HEK293 (cell line): ENCODE measurements at regions not wholly inside any gene's neighbourhood (a gene's known extent, or its start where the extent isn't known, plus 50 kb on each side); places are given as distances from the start of the nearest gene placed in this dataset.

Experiments
- CTCF ChIA-PET: fragments of 350-600 bp; formaldehyde crosslinking; extraction: SDS; loops from one replicate; lab custom pipeline; 2021; ENCODE audit warnings: antibody characterized with exemption; lab: Yijun Ruan, JAX
- POLR2A ChIA-PET: fragments of 300-600 bp; formaldehyde crosslinking; extraction: SDS; loops from one replicate; lab custom pipeline; 2020; ENCODE audit warnings: antibody characterized with exemption, inconsistent platforms; lab: Yijun Ruan, JAX
- H3K27ac ChIP-seq: fragments of 200-500 bp; sonication (Bioruptor generic); 2 replicates; pipeline ENCODE4 v1.5.1; 2014; ENCODE audit warnings: low read depth, low read length, control low read depth, inconsistent platforms; ENCODE audit errors: extremely low read depth
- H3K36me3 ChIP-seq, 2 experiments: fragments of 200-500 bp in 1 of 2; sonication (Bioruptor generic) in 1 of 2; 1 replicate in 1 of 2; 2 replicates in 1 of 2; pipeline ENCODE4 v1.5.1; 2014 to 2017; ENCODE audit warnings: inconsistent platforms in 2 of 2, low read length in 2 of 2; ENCODE audit not compliant: control insufficient read depth in 2 of 2, insufficient read depth in 1 of 2
- H3K4me1 ChIP-seq: fragments of 200-500 bp; sonication (Bioruptor generic); 2 replicates; pipeline ENCODE4 v1.5.1; 2014; ENCODE audit warnings: mild to moderate bottlenecking, low read length, inconsistent platforms; ENCODE audit not compliant: control insufficient read depth, insufficient read depth
- H3K4me3 ChIP-seq: 2 replicates; pipeline ENCODE4 v1.5.1; 2011; ENCODE audit warnings: low read depth, mild to moderate bottlenecking, control low read depth, low read length, moderate library complexity
- H3K9me3 ChIP-seq: fragments of 200-500 bp; sonication (Bioruptor generic); 2 replicates; pipeline ENCODE4 v1.5.1; 2014; ENCODE audit warnings: low read depth, low read length, inconsistent platforms; ENCODE audit not compliant: control insufficient read depth, insufficient read depth
- GLIS2 ChIP-seq: fragments of 450-650 bp; formaldehyde crosslinking; IDR thresholded peaks from 2 replicates; pipeline ENCODE4 v1.5.1; 2016; ENCODE audit warnings: missing biosample characterization, missing genetic modification characterization
- HOXD13 ChIP-seq: sonication (generic); formaldehyde crosslinking; IDR thresholded peaks from 2 replicates; pipeline ENCODE4 v1.8.0; 2022; ENCODE audit warnings: missing genetic modification reagents, borderline replicate concordance
- SP2 ChIP-seq: fragments of 450-650 bp; formaldehyde crosslinking; IDR thresholded peaks from 2 replicates; pipeline ENCODE4 v1.5.1; 2016; ENCODE audit warnings: missing biosample characterization, missing genetic modification characterization
- ZBTB8A ChIP-seq: fragments of 450-650 bp; formaldehyde crosslinking; IDR thresholded peaks from 2 replicates; pipeline ENCODE4 v1.5.1; 2016; ENCODE audit warnings: missing biosample characterization, missing genetic modification characterization
- ZNF248 ChIP-seq: fragments of 450-650 bp; formaldehyde crosslinking; IDR thresholded peaks from 2 replicates; pipeline ENCODE4 v1.5.1; 2017; ENCODE audit warnings: missing biosample characterization, missing genetic modification characterization
- ZNF404 ChIP-seq: fragments of 450-650 bp; formaldehyde crosslinking; IDR thresholded peaks from 2 replicates; pipeline ENCODE4 v1.5.1; 2017; ENCODE audit warnings: missing biosample characterization, missing genetic modification characterization
- ZNF501 ChIP-seq: fragments of 450-650 bp; formaldehyde crosslinking; IDR thresholded peaks from 2 replicates; pipeline ENCODE4 v1.5.1; 2016; ENCODE audit warnings: missing biosample characterization, missing genetic modification characterization
- ZNF561 ChIP-seq: fragments of 450-650 bp; IDR thresholded peaks from 2 replicates; pipeline ENCODE4 v1.5.1; 2018; ENCODE audit warnings: missing biosample characterization, missing genetic modification characterization, borderline replicate concordance
- ZNF610 ChIP-seq: fragments of 450-650 bp; formaldehyde crosslinking; IDR thresholded peaks from 2 replicates; pipeline ENCODE4 v1.5.1; 2016; ENCODE audit warnings: missing biosample characterization, missing genetic modification characterization, borderline replicate concordance
- ZNF777 ChIP-seq: fragments of 450-650 bp; formaldehyde crosslinking; IDR thresholded peaks from 2 replicates; pipeline ENCODE4 v1.5.1; 2017; ENCODE audit warnings: missing biosample characterization, missing genetic modification characterization, borderline replicate concordance
- ZSCAN16 ChIP-seq: fragments of 450-650 bp; formaldehyde crosslinking; IDR thresholded peaks from 2 replicates; pipeline ENCODE4 v1.5.1; 2016; ENCODE audit warnings: missing biosample characterization, missing genetic modification characterization
- ZSCAN23 ChIP-seq: fragments of 450-650 bp; formaldehyde crosslinking; IDR thresholded peaks from 2 replicates; pipeline ENCODE4 v1.5.1; 2016; ENCODE audit warnings: missing biosample characterization, missing genetic modification characterization
- TF ChIP-seq, protein P1 (sequence below): fragments of 450-650 bp; formaldehyde crosslinking; IDR thresholded peaks from 2 replicates; pipeline ENCODE4 v1.5.1; 2017; ENCODE audit warnings: missing biosample characterization, missing genetic modification characterization
- TF ChIP-seq, protein P2 (sequence below): fragments of 450-650 bp; formaldehyde crosslinking; IDR thresholded peaks from 2 replicates; pipeline ENCODE4 v1.5.1; 2016; ENCODE audit warnings: missing biosample characterization, missing genetic modification characterization
- TF ChIP-seq, protein P3 (sequence below): fragments of 450-650 bp; formaldehyde crosslinking; IDR thresholded peaks from 2 replicates; pipeline ENCODE4 v1.5.1; 2017; ENCODE audit warnings: missing biosample characterization, mild to moderate bottlenecking, missing genetic modification characterization, moderate library complexity
- TF ChIP-seq, protein P4 (sequence below): fragments of 450-650 bp; formaldehyde crosslinking; IDR thresholded peaks from 2 replicates; pipeline ENCODE4 v1.5.1; 2016; ENCODE audit warnings: missing biosample characterization, missing genetic modification characterization

DNA sequence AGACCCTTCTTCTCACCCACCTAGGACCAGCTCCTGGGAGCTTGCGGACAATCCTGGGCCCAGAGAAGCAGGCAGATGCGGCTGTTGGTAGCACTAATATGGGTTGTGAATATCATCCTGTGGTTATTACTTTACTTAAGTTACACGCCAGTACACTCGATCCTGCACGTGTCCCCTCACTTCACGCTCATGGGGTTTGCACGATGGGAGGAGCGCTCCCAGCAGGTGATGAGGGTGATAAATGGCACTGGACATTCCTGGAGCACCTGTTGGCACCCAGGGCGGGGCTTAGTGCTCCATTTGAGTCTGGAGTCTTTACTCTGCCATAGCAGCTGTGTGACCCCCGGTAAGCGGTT, 335.1 kb downstream of the PREX1 start:
- Histone ChIP-seq H3K27ac (no peak overlapping the region), H3K36me3 (no peaks in the 10 kb centered on the region), H3K4me3 (no peak overlapping the region), H3K9me3 (no peaks in the 10 kb centered on the region), H3K4me1 (no peaks in the 10 kb centered on the region)
- ChIA-PET POLR2A (no interaction called here), CTCF (interaction anchor here (0.6 kb wide), 1 partner anchor 128 kb away, joined by 3 read pairs; no protein-coding TSS in a partner anchor)
- TF ChIP-seq ZNF248 = no peak
- TF ChIP-seq GLIS2 (tag by site-specific recombination) = no peak
- TF ChIP-seq ZNF501 = no peak

DNA sequence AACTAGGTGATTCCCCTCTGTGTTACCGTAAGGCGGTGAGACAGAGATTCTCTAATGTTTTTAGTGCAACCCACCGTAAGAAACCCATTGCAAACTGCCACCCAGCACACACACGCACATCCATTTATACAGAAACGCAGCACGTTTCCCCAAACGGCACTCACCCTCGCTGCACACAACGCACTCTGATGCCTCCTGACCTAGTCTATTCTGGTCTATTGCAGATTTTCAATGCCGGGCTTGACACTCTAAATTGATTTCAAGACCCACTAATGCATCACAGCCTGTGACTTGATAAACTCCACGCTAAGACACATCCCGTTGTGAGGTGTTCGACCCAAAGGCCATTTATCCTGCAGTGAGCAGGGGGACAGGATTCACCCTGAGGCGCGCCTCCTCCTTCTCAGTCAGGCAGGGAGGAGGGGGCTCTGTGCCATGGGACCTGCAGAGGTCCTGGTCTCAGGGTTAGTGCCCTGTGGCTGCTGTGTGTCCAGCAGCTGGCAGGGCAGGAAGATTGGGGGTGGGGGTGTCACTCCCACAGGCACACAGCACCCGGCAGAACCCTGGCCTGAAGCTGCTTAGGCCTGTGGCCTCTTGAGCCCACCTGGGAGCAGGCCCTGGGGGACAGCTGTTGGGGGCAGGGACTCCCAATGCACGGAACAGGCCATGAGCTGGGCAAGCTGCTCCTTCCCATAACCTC, 335.6 kb downstream of the PREX1 start:
- Histone ChIP-seq H3K4me3 (no peak overlapping the region), H3K27ac (no peak overlapping the region), H3K36me3 (no peaks in the 10 kb centered on the region), H3K4me1 (no peaks in the 10 kb centered on the region), H3K9me3 (no peaks in the 10 kb centered on the region)
- CTCF ChIA-PET = no interaction called here
- POLR2A ChIA-PET = no interaction called here
- TF ChIP-seq, protein P1, sequence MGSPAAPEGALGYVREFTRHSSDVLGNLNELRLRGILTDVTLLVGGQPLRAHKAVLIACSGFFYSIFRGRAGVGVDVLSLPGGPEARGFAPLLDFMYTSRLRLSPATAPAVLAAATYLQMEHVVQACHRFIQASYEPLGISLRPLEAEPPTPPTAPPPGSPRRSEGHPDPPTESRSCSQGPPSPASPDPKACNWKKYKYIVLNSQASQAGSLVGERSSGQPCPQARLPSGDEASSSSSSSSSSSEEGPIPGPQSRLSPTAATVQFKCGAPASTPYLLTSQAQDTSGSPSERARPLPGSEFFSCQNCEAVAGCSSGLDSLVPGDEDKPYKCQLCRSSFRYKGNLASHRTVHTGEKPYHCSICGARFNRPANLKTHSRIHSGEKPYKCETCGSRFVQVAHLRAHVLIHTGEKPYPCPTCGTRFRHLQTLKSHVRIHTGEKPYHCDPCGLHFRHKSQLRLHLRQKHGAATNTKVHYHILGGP = no peak
- TF ChIP-seq ZBTB8A (tag by site-specific recombination) (no peak), ZNF561 (tag by site-specific recombination) (no peak), ZNF777 (tag by site-specific recombination) (no peak), SP2 (tag by site-specific recombination) (no peak), HOXD13 (CRISPR knock-in tag) (no peak), ZSCAN16 (tag by site-specific recombination) (no peak), ZNF404 (tag by site-specific recombination) (no peak), ZSCAN23 (tag by site-specific recombination) (no peak), ZNF610 (tag by site-specific recombination) (no peak), GLIS2 (tag by site-specific recombination) (no peak)
- TF ChIP-seq, protein P2, sequence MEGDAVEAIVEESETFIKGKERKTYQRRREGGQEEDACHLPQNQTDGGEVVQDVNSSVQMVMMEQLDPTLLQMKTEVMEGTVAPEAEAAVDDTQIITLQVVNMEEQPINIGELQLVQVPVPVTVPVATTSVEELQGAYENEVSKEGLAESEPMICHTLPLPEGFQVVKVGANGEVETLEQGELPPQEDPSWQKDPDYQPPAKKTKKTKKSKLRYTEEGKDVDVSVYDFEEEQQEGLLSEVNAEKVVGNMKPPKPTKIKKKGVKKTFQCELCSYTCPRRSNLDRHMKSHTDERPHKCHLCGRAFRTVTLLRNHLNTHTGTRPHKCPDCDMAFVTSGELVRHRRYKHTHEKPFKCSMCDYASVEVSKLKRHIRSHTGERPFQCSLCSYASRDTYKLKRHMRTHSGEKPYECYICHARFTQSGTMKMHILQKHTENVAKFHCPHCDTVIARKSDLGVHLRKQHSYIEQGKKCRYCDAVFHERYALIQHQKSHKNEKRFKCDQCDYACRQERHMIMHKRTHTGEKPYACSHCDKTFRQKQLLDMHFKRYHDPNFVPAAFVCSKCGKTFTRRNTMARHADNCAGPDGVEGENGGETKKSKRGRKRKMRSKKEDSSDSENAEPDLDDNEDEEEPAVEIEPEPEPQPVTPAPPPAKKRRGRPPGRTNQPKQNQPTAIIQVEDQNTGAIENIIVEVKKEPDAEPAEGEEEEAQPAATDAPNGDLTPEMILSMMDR (tag by site-specific recombination) = no peak
- TF ChIP-seq, protein P3, sequence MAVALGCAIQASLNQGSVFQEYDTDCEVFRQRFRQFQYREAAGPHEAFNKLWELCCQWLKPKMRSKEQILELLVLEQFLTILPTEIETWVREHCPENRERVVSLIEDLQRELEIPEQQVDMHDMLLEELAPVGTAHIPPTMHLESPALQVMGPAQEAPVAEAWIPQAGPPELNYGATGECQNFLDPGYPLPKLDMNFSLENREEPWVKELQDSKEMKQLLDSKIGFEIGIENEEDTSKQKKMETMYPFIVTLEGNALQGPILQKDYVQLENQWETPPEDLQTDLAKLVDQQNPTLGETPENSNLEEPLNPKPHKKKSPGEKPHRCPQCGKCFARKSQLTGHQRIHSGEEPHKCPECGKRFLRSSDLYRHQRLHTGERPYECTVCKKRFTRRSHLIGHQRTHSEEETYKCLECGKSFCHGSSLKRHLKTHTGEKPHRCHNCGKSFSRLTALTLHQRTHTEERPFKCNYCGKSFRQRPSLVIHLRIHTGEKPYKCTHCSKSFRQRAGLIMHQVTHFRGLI (tag by site-specific recombination) = no peak
- TF ChIP-seq, protein P4, sequence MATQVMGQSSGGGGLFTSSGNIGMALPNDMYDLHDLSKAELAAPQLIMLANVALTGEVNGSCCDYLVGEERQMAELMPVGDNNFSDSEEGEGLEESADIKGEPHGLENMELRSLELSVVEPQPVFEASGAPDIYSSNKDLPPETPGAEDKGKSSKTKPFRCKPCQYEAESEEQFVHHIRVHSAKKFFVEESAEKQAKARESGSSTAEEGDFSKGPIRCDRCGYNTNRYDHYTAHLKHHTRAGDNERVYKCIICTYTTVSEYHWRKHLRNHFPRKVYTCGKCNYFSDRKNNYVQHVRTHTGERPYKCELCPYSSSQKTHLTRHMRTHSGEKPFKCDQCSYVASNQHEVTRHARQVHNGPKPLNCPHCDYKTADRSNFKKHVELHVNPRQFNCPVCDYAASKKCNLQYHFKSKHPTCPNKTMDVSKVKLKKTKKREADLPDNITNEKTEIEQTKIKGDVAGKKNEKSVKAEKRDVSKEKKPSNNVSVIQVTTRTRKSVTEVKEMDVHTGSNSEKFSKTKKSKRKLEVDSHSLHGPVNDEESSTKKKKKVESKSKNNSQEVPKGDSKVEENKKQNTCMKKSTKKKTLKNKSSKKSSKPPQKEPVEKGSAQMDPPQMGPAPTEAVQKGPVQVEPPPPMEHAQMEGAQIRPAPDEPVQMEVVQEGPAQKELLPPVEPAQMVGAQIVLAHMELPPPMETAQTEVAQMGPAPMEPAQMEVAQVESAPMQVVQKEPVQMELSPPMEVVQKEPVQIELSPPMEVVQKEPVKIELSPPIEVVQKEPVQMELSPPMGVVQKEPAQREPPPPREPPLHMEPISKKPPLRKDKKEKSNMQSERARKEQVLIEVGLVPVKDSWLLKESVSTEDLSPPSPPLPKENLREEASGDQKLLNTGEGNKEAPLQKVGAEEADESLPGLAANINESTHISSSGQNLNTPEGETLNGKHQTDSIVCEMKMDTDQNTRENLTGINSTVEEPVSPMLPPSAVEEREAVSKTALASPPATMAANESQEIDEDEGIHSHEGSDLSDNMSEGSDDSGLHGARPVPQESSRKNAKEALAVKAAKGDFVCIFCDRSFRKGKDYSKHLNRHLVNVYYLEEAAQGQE (tag by site-specific recombination) = no peak
